ENCODE measurements at regions not wholly inside any gene's neighbourhood (a gene's known extent, or its start where the extent isn't known, plus 50 kb on each side); places are given as distances from the start of the nearest gene placed in this dataset.
A peak's percentile ranks its signal among the peaks of the same experiment; 100 is the strongest.

DNA sequence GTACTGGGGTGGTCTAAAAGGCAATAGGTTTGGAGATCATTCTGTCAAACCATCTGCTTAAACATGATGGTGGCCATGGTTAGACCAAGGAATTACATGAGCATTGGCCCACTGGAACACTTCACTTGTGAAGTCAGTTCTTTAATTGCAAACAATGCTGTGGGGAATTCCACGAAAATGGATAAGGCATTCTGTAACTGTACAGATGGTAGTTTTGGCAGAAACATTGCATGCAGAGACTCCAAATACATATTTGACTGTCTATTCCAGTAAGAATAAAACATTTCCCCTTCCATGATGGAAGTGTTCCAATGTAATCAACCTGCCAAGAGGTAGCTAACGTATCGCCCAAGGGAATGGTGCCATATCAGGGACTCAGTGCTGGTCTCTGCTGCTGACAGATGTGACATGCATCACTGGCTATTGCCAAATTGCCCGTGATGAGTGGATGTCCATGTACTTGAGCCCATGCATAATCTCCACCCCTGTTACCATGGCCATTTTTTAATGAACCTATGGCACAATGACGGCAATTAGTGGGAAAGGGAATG lies 417.9 kb downstream of the CDH7 start (continued):
- TF ChIP-seq, protein P1, sequence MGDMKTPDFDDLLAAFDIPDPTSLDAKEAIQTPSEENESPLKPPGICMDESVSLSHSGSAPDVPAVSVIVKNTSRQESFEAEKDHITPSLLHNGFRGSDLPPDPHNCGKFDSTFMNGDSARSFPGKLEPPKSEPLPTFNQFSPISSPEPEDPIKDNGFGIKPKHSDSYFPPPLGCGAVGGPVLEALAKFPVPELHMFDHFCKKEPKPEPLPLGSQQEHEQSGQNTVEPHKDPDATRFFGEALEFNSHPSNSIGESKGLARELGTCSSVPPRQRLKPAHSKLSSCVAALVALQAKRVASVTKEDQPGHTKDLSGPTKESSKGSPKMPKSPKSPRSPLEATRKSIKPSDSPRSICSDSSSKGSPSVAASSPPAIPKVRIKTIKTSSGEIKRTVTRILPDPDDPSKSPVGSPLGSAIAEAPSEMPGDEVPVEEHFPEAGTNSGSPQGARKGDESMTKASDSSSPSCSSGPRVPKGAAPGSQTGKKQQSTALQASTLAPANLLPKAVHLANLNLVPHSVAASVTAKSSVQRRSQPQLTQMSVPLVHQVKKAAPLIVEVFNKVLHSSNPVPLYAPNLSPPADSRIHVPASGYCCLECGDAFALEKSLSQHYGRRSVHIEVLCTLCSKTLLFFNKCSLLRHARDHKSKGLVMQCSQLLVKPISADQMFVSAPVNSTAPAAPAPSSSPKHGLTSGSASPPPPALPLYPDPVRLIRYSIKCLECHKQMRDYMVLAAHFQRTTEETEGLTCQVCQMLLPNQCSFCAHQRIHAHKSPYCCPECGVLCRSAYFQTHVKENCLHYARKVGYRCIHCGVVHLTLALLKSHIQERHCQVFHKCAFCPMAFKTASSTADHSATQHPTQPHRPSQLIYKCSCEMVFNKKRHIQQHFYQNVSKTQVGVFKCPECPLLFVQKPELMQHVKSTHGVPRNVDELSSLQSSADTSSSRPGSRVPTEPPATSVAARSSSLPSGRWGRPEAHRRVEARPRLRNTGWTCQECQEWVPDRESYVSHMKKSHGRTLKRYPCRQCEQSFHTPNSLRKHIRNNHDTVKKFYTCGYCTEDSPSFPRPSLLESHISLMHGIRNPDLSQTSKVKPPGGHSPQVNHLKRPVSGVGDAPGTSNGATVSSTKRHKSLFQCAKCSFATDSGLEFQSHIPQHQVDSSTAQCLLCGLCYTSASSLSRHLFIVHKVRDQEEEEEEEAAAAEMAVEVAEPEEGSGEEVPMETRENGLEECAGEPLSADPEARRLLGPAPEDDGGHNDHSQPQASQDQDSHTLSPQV (IDR thresholded peaks at IDR 0.05) = no peak

DNA sequence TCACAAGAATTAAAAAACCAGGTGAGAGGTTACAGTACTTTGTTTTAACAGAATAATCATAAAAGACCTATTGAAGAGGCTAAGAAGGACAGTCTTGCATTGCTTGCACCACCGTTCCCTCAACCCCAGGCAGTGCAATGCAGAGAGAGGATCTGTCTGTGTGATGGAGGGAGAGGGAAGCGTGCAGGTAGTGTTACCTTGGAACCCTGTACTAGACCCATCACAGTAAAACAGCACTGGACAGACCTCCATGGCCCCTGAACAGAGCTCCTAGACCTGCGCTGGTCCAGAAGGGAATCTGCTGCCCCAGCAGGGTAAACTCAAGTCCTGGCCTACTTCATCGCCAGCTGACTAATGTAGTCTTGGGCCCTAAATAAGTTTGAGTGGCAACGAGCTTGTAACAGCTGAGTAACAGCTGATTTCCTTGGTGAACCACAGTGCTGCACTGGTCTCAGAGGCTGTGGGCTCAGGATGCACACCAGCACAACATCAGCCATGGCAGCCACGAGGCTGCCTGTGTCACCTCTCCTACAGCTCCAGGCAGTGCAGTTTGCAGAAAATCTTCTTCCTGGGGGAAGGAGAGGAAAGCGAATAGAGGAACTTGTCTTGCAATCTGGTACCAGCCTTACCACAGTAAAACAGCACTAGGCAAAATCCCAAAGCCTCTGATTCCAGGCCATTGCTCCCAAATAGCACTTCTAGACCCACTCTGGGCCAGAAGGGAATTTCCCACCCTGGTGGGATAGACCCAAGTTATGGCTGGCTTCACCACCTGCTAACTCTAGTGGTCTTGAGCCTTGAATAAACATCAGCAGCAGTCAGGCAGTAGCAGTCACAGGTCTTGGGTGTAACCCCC lies 417.2 kb downstream of the CDH7 start:
- ChIA-PET RAD21 (ENCODE audit: unreplicated experiment) (no interaction called here), SMC1A (ENCODE audit: uncharacterized antibody, unreplicated experiment) (no interaction called here), POLR2A (no interaction called here), CTCF (no interaction called here)
- Histone ChIP-seq H3K27ac (ENCODE audit: control insufficient read depth, insufficient read depth) (no peak overlapping the region), H2AFZ (ENCODE audit: control insufficient read depth, low read depth, low read length) (no peak overlapping the region), H3K9me3 (replicated peaks; ENCODE audit: control insufficient read depth, insufficient read depth, low read length) (no peaks in the 10 kb centered on the region), H4K20me1 (ENCODE audit: control insufficient read depth, insufficient read depth) (no peaks in the 10 kb centered on the region), H3K4me3 (no peak overlapping the region), H3K79me2 (ENCODE audit: control insufficient read depth, insufficient read depth, low read length) (no peaks in the 10 kb centered on the region), H3K36me3 (ENCODE audit: control insufficient read depth in 2 of 2, insufficient read depth in 2 of 2, low read length in 1 of 2) (no peaks in the 10 kb centered on the region), H3K27me3 (replicated peaks in 1 of 2; ENCODE audit: control insufficient read depth in 2 of 2, insufficient read depth in 2 of 2, low read length in 1 of 2) (no peaks in the 10 kb centered on the region), H3K4me1 (ENCODE audit: control insufficient read depth, insufficient read depth, low read length) (no peaks in the 10 kb centered on the region), H3K4me2 (ENCODE audit: control insufficient read depth, insufficient read depth) (no peak overlapping the region), H3K9ac (ENCODE audit: control insufficient read depth, insufficient read depth, low read length) (no peak overlapping the region)
- intact Hi-C loops (cut with micrococcal nuclease; ENCODE audit: unreplicated experiment) (no loop called here), in situ Hi-C loops (cut with MboI) (no loop called here)
- TF ChIP-seq POLR2A (IDR thresholded peaks at IDR 0.05; ENCODE audit: low read depth, low read length) = no peak
- TF ChIP-seq ASH2L (IDR thresholded peaks at IDR 0.05; ENCODE audit: borderline replicate concordance, low read depth) = no peak
- TF ChIP-seq NFIC (IDR thresholded peaks at IDR 0.05; ENCODE audit: low read depth, low read length) = no peak
- TF ChIP-seq, protein P1 (IDR thresholded peaks at IDR 0.05) = no peak
- DNase-seq (ENCODE audit: low read depth, low spot score) = no peak
- FAIRE-seq = peak; percentile 23
- no TSS peak for BruUV-seq (replicated peaks)
- WGBS (ENCODE audit: insufficient coverage, insufficient replicate concordance, low lambda C conversion rate, missing lambda C conversion rate) = 14% methylated on average over 7 of the region's 7 CpGs
- peak; percentile 30 for ATAC-seq
